Mesendoderm (in vitro differentiated cells): ENCODE measurements at regions not wholly inside any gene's neighbourhood (a gene's known extent, or its start where the extent isn't known, plus 50 kb on each side); places are given as distances from the start of the nearest gene placed in this dataset.

Source experiments
- DNase-seq: peaks from one replicate; pipeline ENCODE4 v3.0.0; 2013
- H2AK5ac ChIP-seq: 2 replicates; pipeline ENCODE4 v1.6.1; 2013; ENCODE audit warnings: low read length, inconsistent platforms
- H2BK120ac ChIP-seq: 2 replicates; pipeline ENCODE4 v1.6.1; 2013; ENCODE audit warnings: low read depth, mild to moderate bottlenecking, low read length, moderate library complexity, mixed read lengths
- H2BK15ac ChIP-seq: replicated peaks from 2 replicates; pipeline ENCODE4 v1.6.1; 2013; ENCODE audit warnings: low read depth, mild to moderate bottlenecking, moderate library complexity
- H2BK5ac ChIP-seq: 2 replicates; pipeline ENCODE4 v1.6.1; 2013; ENCODE audit warnings: low read length, inconsistent platforms
- H3K18ac ChIP-seq: 2 replicates; pipeline ENCODE4 v1.6.1; 2013; ENCODE audit warnings: mild to moderate bottlenecking, low read length, mixed read lengths
- H3K23ac ChIP-seq: one replicate; pipeline ENCODE4 v1.6.1; 2013; ENCODE audit warnings: low read length
- H3K27ac ChIP-seq: 2 replicates; pipeline ENCODE4 v1.5.1; 2013; ENCODE audit warnings: low read depth, mild to moderate bottlenecking, inconsistent platforms, low read length, moderate library complexity
- H3K27me3 ChIP-seq: 2 replicates; pipeline ENCODE4 v1.6.1; 2013; ENCODE audit warnings: low read length, control low read depth, mild to moderate bottlenecking, inconsistent platforms; ENCODE audit not compliant: insufficient read depth, poor library complexity
- H3K36me3 ChIP-seq: 2 replicates; pipeline ENCODE4 v1.6.1; 2013; ENCODE audit warnings: low read length, inconsistent platforms; ENCODE audit not compliant: control insufficient read depth, insufficient read depth
- H3K4ac ChIP-seq: one replicate; pipeline ENCODE4 v1.6.1; 2013; ENCODE audit warnings: low read depth, mild to moderate bottlenecking, low read length, moderate library complexity
- H3K4me1 ChIP-seq: 2 replicates; pipeline ENCODE4 v1.6.1; 2013; ENCODE audit warnings: low read depth, low read length, inconsistent platforms; ENCODE audit not compliant: control insufficient read depth
- H3K4me2 ChIP-seq: 2 replicates; pipeline ENCODE4 v1.6.1; 2013; ENCODE audit warnings: low read length
- H3K4me3 ChIP-seq: 2 replicates; pipeline ENCODE4 v1.5.1; 2013; ENCODE audit warnings: mild to moderate bottlenecking, low read length
- H3K56ac ChIP-seq: one replicate; pipeline ENCODE4 v1.6.1; 2013; ENCODE audit warnings: low read length
- H3K79me1 ChIP-seq: 2 replicates; pipeline ENCODE4 v1.6.1; 2013; ENCODE audit warnings: low read length, inconsistent platforms
- H3K79me2 ChIP-seq: 2 replicates; pipeline ENCODE4 v1.6.1; 2013; ENCODE audit warnings: mild to moderate bottlenecking, low read length; ENCODE audit not compliant: control insufficient read depth, insufficient read depth
- H3K9ac ChIP-seq: 2 replicates; pipeline ENCODE4 v1.6.1; 2013; ENCODE audit warnings: low read length, inconsistent platforms
- H4K5ac ChIP-seq: one replicate; pipeline ENCODE4 v1.6.1; 2013; ENCODE audit warnings: low read length
- H4K8ac ChIP-seq: one replicate; pipeline ENCODE4 v1.6.1; 2013; ENCODE audit warnings: low read depth, mild to moderate bottlenecking, control low read depth, low read length, moderate library complexity
- WGBS: extraction: QIAGEN DNeasy Blood & Tissue Kit; methylation state at CpG from one replicate; pipeline ENCODE4 v1.1.7; 2013; ENCODE audit warnings: low lambda C conversion rate, missing lambda C conversion rate; ENCODE audit not compliant: insufficient coverage; ENCODE audit errors: extremely low coverage; 5-methylcytosine and 5-hydroxymethylcytosine counted together

- no peaks in the 10 kb centered on the region for H3K4me1 ChIP-seq
- H3K79me1 ChIP-seq = no peaks in the 10 kb centered on the region
- H2BK5ac ChIP-seq = no peak overlapping the region
- H3K27ac ChIP-seq = no peak overlapping the region
- no peak overlapping the region for H3K18ac ChIP-seq
- H3K23ac ChIP-seq = no peak overlapping the region
- no peak overlapping the region for H2BK120ac ChIP-seq
- H2AK5ac ChIP-seq = no peak overlapping the region
- WGBS = no CpG with 5 or more reads among the region's 15 CpGs
- no peaks in the 10 kb centered on the region for H3K36me3 ChIP-seq
- H3K4ac ChIP-seq = no peak overlapping the region
- DNase-seq = peak; percentile 35
- H3K9ac ChIP-seq = no peak overlapping the region
- H3K4me2 ChIP-seq = no peak overlapping the region
- H2BK15ac ChIP-seq = no peak overlapping the region
- H3K56ac ChIP-seq = no peak overlapping the region
- H4K8ac ChIP-seq = no peak overlapping the region
- H3K27me3 ChIP-seq = no peaks in the 10 kb centered on the region
- no peak overlapping the region for H4K5ac ChIP-seq
- H3K4me3 ChIP-seq = no peak overlapping the region
- no peaks in the 10 kb centered on the region for H3K79me2 ChIP-seq
Measured at GRCh38 chr22:49208768-49209252, 618.9 kb downstream of the BRD1 start.

GRCh38 chr22:49208004-49208402 lies 619.7 kb downstream of the BRD1 start:
- Histone ChIP-seq H3K4me2 (no peak overlapping the region), H3K27me3 (no peaks in the 10 kb centered on the region), H3K4me3 (no peak overlapping the region), H2BK15ac (no peak overlapping the region), H2AK5ac (no peak overlapping the region), H4K8ac (no peak overlapping the region), H3K79me2 (no peaks in the 10 kb centered on the region), H3K23ac (no peak overlapping the region), H3K56ac (no peak overlapping the region), H3K18ac (no peak overlapping the region), H4K5ac (no peak overlapping the region), H3K4me1 (no peaks in the 10 kb centered on the region), H3K9ac (no peak overlapping the region), H2BK120ac (no peak overlapping the region), H3K27ac (no peak overlapping the region), H2BK5ac (no peak overlapping the region), H3K36me3 (no peaks in the 10 kb centered on the region), H3K4ac (no peak overlapping the region), H3K79me1 (no peaks in the 10 kb centered on the region)
- no CpG with 5 or more reads among the region's 2 CpGs for WGBS
- DNase-seq = no peak

GRCh38 chr22:49207008-49208003 lies 620.4 kb downstream of the BRD1 start:
- H4K5ac ChIP-seq = no peak overlapping the region
- no peak overlapping the region for H3K4me3 ChIP-seq
- no peak overlapping the region for H3K27ac ChIP-seq
- no peak overlapping the region for H3K4me2 ChIP-seq
- no peak overlapping the region for H3K56ac ChIP-seq
- H2BK5ac ChIP-seq = no peak overlapping the region
- no peak overlapping the region for H3K18ac ChIP-seq
- no peaks in the 10 kb centered on the region for H3K79me2 ChIP-seq
- H4K8ac ChIP-seq = no peak overlapping the region
- H2BK120ac ChIP-seq = no peak overlapping the region
- WGBS = no CpG with 5 or more reads among the region's 16 CpGs
- H3K36me3 ChIP-seq = no peaks in the 10 kb centered on the region
- H2AK5ac ChIP-seq = no peak overlapping the region
- H3K23ac ChIP-seq = no peak overlapping the region
- no peak overlapping the region for H3K4ac ChIP-seq
- H3K9ac ChIP-seq = no peak overlapping the region
- no peak for DNase-seq
- H3K79me1 ChIP-seq = no peaks in the 10 kb centered on the region
- no peaks in the 10 kb centered on the region for H3K27me3 ChIP-seq
- no peak overlapping the region for H2BK15ac ChIP-seq
- no peaks in the 10 kb centered on the region for H3K4me1 ChIP-seq

- Histone ChIP-seq H3K9ac (no peak overlapping the region), H3K56ac (no peak overlapping the region), H3K23ac (no peak overlapping the region), H4K5ac (no peak overlapping the region), H3K27ac (no peak overlapping the region), H3K27me3 (no peaks in the 10 kb centered on the region), H2BK5ac (no peak overlapping the region), H3K4ac (no peak overlapping the region), H3K79me2 (no peaks in the 10 kb centered on the region), H3K79me1 (no peaks in the 10 kb centered on the region), H3K36me3 (no peaks in the 10 kb centered on the region), H2BK120ac (no peak overlapping the region), H3K4me2 (no peak overlapping the region), H4K8ac (no peak overlapping the region), H2AK5ac (no peak overlapping the region), H3K4me1 (no peaks in the 10 kb centered on the region), H3K4me3 (no peak overlapping the region), H2BK15ac (no peak overlapping the region), H3K18ac (no peak overlapping the region)
- DNase-seq = no peak
- no CpG with 5 or more reads among the region's 12 CpGs for WGBS
Measured at GRCh38 chr22:49206281-49206680, 621.4 kb downstream of the BRD1 start.

GRCh38 chr22:49205483-49205800 lies 622.2 kb downstream of the BRD1 start:
- Histone ChIP-seq H3K27me3 (no peaks in the 10 kb centered on the region), H3K4me2 (no peak overlapping the region), H3K4ac (no peak overlapping the region), H4K8ac (no peak overlapping the region), H2AK5ac (no peak overlapping the region), H3K18ac (no peak overlapping the region), H3K56ac (no peak overlapping the region), H2BK120ac (no peak overlapping the region), H3K36me3 (no peaks in the 10 kb centered on the region), H3K79me2 (no peaks in the 10 kb centered on the region), H2BK5ac (no peak overlapping the region), H3K23ac (no peak overlapping the region), H3K27ac (no peak overlapping the region), H3K79me1 (no peaks in the 10 kb centered on the region), H3K9ac (no peak overlapping the region), H4K5ac (no peak overlapping the region), H3K4me1 (no peaks in the 10 kb centered on the region), H2BK15ac (no peak overlapping the region), H3K4me3 (no peak overlapping the region)
- no peak for DNase-seq
- no CpG with 5 or more reads among the region's 5 CpGs for WGBS
